Activated T-cell treated with anti-CD3 and anti-CD28 coated beads for 24 hours (primary cell): ENCODE measurements at regions not wholly inside any gene's neighbourhood (a gene's known extent, or its start where the extent isn't known, plus 50 kb on each side); places are given as distances from the start of the nearest gene placed in this dataset.
A peak's percentile ranks its signal among the peaks of the same experiment; 100 is the strongest.

Experiments
- DNase-seq: peaks from one replicate; pipeline ENCODE4 v3.0.0-alpha.2; 2020; ENCODE audit warnings: low read depth

- DNase-seq, result no peak
These were observed 388.7 kb downstream of the SHQ1 start for GRCh38 chr3:72459588-72459987.

- no peak for DNase-seq
These were observed 389.9 kb downstream of the SHQ1 start for GRCh38 chr3:72458375-72458774.

- DNase-seq, result no peak
These were observed 393.8 kb downstream of the SHQ1 start for GRCh38 chr3:72454441-72454840.

- no peak for DNase-seq
These were observed 394.5 kb downstream of the SHQ1 start for GRCh38 chr3:72453706-72454105.

DNA sequence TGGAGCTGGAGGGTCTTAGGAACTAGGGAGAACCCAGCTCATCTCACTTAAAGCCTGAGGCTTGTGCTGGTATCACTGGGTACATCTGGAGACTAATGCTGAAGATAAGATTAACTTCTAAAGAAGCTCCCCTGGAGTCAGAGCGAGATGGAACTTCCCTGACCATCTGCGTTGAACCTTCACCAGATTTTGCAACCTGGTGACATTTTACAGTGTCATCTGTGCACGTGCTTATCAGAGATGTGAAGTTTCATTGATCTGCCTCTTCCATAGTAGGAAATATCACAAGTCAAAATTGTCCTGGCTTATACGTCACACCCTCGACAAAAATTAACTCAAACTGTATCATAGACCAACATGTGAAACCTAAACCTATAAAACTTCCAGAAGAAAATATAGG is 395.5 kb downstream of the SHQ1 start:
- DNase-seq, result no peak

- DNase-seq, result no peak
These were observed 396.4 kb downstream of the SHQ1 start for GRCh38 chr3:72451841-72452240.

DNA sequence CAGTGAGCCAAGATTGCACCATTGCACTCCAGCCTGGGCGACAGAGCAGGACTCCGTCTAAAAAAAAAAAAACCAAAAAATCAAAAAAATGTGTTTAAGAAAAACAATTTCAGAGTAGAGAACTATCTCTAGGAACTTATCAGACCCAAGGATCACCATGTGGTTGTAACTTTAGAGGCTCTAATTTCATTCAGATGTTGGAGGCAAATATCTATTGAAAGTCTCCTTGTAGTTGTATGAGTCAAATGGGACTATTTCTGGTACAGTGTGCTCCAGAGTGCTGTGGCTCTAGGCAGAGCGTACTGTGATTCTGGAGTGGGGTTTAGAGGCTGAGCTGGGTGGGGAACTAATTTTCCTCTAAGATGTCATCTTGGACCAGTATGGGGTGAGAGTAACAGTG is 398.7 kb downstream of the SHQ1 start:
- DNase-seq, result no peak

GRCh38 chr3:72448858-72449257 is 399.4 kb downstream of the SHQ1 start:
- no peak for DNase-seq

- no peak for DNase-seq
These were observed 399.8 kb downstream of the SHQ1 start for GRCh38 chr3:72448375-72448823.

DNA sequence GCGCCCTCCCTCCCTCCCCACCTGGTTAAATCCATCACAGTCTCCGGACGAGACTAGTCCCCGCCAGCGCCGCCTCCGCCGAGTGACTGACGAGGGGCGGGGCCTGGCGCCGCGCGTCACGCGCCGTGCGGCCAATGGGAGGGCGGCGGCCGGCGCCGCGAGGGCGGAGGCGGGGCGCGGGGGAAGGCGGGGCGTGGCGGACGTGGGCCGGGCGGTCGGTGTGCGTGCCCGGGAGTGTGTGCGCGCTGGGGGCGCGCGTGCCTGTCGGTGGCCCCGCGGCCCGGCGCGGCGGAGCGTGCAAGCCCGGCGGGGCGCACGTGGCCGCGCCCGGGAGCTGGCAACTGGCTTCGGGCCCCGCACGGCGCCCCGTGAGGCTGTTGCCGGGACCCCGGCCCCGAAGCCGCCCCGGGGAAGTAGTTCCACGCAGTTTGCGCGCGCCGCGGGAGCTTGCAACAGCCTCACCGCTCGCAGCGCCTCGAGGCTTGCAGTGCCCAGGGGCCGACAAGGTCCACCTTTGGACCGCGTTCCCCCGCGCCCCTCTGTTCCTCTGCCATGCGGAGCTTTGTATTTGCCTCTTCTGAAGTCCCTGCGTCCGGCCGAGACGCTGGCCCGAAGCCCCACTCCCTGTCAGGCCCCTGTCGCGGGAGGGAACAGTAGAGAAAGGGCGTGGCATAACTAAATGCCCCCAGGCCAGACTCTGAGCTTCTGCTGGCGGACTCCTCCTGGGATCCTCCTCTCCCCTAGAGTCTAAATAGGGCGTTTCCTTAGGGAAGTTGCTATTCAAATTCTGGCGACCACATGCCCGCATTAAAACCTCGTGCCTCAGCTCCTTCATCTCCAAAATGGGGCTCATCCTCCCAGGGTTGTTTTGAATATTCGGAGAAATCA is 400.9 kb downstream of the SHQ1 start:
- DNase-seq, result peak; percentile 88

DNA sequence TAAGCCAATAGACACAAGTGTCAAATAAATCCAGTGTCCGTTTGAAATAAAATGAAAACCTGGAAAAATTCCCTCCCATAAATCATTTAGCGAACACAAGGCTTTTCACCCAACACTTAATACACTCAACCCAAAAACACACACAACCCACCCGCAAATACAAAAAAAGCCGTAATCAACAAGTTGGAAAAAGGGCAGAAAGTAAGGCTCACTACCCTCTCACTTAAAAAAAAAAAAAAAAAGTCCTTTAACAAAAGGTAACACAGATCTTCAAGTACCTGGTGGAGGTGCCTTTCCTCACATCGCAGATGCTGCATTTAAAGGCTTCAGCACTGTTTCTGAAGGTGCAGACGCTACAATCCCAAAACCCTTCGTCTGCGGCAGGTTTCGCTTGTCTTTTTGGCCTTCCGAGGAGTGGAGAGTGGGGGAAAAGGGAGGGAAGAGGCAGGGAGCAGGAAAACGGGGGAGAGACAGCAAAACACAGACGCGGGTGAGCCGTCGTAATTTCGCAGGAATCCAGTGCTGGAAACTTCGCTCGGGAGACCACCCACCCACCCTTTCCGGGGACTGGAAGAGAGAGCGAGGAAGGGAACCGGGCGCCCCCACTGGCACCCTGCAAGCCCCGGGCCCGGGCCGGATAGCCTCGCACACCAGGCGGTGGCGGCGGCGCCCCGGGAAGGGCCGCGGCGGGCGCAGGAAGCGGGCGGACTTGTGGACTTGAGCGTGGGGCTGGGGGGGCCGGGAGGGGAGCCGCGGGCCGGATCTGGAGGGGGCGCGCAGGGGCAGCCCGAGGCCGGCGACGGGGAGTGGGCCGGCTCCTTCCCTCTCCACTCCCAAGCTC is 401.8 kb downstream of the SHQ1 start, which contains the start of gene RYBP:
Gene RYBP (minus strand): TSS at position 404 of the 841 bp plus-strand sequence.
- no peak for DNase-seq

DNA sequence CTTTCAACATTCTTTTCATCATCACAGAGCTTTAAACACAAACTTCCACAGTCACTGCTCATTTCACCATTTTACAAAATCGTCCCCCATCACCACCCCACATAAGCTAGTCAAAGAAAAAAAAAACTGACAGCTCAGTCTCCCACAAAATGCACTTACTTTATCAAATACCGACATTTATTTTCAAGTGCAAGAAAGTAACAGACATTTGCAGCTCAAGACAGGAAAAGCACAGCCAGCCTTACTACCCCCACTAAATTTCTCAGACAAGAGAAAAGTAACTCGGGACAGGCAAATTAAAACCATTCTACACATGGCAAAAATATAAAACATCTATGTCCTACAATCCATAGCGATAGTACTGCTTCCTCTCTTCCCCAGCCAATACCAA is 402.4 kb downstream of the SHQ1 start:
- no peak for DNase-seq

DNA sequence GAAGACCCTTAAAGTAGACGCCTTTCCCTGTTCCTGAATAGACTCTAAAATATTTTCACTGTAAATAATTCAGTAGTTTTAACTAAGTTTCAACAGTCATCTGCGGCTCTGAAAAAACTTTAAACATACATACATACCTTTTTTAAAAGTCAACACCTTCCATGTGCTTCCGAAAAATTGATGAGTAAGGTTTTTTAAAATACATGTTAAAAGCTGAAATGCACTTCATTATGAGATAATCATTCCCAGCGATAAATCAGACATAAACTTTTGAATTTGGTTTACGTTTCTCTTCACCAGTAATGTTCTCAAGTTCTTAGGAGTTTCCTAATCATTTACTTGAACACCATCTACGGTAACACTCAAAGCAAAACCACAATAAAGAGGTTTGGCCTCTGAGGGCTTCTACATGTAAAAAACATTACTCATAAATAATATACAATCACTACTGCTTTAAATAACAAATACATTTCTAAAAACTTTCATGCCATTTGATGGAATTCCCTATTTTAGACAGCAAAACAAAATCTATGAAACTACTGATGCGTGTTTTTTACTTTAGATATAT is 403.5 kb downstream of the SHQ1 start:
- DNase-seq, result no peak

GRCh38 chr3:72442759-72443158 is 405.5 kb downstream of the SHQ1 start:
- no peak for DNase-seq

GRCh38 chr3:72441284-72441994 is 406.8 kb downstream of the SHQ1 start:
- DNase-seq, result no peak

DNA sequence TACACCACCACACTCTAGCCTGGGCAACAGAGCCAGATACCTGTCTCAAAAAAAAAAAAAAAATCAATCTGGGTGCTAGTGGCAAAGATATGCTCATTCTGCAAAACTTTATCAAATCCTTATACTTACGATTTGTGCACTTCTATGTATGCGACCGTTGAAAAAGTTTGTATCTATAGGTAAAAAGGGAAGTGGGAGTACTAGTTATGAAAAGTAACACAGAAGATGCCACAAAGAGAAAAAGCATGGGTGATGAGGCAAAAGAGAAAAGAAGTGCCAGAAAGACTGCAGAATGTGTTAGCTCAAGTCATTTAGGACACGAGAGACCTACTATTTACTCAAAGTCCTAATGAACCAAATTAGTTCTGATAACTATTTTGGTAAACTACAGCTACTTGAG is 407.8 kb downstream of the SHQ1 start:
- DNase-seq, result no peak

DNA sequence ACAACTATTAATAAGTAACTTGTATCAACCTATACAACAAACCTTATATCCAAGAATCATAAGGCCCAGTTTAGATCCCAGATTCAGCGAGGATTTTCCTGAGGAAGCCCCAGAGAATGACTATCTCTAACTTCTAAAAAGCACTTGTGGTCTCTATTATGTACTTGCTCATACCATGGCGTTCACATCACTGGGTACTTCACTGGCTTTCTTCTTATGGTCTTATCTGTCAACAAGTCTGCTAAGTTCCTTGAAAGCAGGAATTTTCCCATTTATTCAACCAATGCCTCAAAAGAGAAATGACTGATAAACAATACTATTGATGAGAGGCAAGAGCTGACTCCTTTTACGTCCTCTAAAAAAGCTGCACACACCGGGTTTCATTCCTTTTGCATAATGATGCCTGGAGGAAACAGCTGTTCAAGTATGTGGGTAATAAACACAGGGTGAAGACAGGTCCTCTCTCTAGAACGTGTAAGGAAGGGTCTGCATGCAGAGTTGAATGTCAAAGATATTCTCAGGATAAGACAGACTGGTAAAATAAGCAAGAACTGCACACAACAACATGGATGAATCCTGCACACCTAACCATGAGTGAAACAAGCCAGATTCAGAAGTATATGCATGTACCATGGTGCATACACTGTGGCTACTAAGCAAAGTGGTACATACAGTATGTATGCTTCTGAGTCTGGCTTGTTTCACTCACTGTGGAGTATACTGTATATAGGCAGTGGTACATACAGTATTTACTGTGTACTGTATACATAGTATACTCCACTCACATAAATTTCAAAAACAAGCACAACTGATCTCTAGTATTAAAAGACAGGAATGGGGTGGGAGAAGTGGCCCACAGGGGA is 408.7 kb downstream of the SHQ1 start:
- no peak for DNase-seq

- no peak for DNase-seq
These were observed 410.4 kb downstream of the SHQ1 start for GRCh38 chr3:72437661-72438406.

DNA sequence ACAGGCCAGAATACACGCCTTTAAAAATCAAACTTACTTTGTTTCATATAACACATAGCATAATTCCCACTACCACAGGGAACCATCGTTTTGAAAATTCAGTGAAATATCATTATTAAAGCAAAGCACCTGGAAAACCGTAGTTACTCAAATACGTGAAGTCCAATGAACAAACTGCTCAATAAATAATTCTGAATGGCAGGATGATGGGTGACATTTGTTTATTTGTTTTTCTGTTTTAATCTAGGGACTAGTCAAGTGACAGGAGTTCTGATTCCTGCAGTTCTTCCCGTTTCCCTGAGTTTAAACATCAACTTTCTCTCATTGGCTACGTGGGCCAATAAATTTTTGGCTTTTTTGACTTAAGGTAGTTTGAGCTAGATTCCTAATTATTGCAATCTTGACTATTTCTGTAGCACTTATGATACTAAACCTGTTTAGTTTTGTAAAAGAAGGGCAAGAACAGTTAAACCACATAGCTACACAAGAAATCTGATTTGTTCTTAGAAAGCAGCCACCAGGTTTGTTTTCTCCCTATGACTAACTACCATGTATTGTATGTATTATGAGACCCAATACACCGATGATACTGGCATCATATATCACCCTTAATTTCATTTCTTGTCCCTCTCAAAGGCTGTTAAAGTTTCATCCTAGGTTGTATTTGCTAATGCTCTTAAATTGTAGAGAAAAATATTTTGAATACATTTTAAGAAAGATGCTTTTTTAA is 411.2 kb downstream of the SHQ1 start:
- no peak for DNase-seq

DNA sequence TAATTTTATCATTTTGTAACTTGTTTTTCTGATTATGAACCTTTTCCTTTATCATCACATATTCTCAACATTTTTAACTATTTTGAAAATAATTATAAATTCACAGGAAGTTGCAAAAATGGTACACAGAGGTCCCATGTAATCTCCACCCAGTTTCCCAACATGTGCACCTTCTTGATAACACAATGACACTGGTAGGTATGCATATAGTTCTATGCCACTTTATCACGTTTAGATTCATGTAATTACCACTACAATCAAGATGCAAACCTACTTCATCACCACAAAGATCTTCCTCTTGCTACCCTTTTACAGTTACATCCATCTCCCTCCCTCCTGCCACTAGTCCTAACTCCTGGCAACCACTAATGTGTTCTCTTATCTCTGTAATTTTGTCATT is 413.9 kb downstream of the SHQ1 start:
- no peak for DNase-seq
